Endothelial cell (in vitro differentiated cells): ENCODE measurements at regions not wholly inside any gene's neighbourhood (a gene's known extent, or its start where the extent isn't known, plus 50 kb on each side); places are given as distances from the start of the nearest gene placed in this dataset.

Experiments used
- DNase-seq: peaks from one replicate; pipeline ENCODE4 v3.0.0; 2021; ENCODE audit warnings: low spot score
- H3K27ac Mint-ChIP-seq: one replicate; pipeline ENCODE4 v1.8.0; 2021; ENCODE audit warnings: mixed read lengths, inconsistent platforms; ENCODE audit not compliant: unreplicated experiment
- H3K27me3 Mint-ChIP-seq: one replicate; pipeline ENCODE4 v1.8.0; 2021; ENCODE audit warnings: mild to moderate bottlenecking, moderate library complexity, mixed read lengths, inconsistent platforms; ENCODE audit not compliant: unreplicated experiment
- H3K36me3 Mint-ChIP-seq: one replicate; pipeline ENCODE4 v1.8.0; 2021; ENCODE audit warnings: mild to moderate bottlenecking, low read depth, mixed read lengths, inconsistent platforms; ENCODE audit not compliant: unreplicated experiment
- H3K4me1 Mint-ChIP-seq: one replicate; pipeline ENCODE4 v1.8.0; 2021; ENCODE audit warnings: mild to moderate bottlenecking, mixed read lengths, inconsistent platforms; ENCODE audit not compliant: unreplicated experiment
- H3K4me3 Mint-ChIP-seq: one replicate; pipeline ENCODE4 v1.8.0; 2021; ENCODE audit warnings: mild to moderate bottlenecking, mixed read lengths, inconsistent platforms; ENCODE audit not compliant: unreplicated experiment
- H3K9me3 Mint-ChIP-seq: one replicate; pipeline ENCODE4 v1.8.0; 2021; ENCODE audit warnings: mixed read lengths, inconsistent platforms; ENCODE audit not compliant: unreplicated experiment
- TF ChIP-seq, protein P1 (sequence below): fragments of 200-600 bp; sonication (generic); IDR thresholded peaks from one replicate; pipeline ENCODE4 v1.5.0; 2021; ENCODE audit warnings: antibody characterized with exemption; ENCODE audit not compliant: unreplicated experiment

DNA sequence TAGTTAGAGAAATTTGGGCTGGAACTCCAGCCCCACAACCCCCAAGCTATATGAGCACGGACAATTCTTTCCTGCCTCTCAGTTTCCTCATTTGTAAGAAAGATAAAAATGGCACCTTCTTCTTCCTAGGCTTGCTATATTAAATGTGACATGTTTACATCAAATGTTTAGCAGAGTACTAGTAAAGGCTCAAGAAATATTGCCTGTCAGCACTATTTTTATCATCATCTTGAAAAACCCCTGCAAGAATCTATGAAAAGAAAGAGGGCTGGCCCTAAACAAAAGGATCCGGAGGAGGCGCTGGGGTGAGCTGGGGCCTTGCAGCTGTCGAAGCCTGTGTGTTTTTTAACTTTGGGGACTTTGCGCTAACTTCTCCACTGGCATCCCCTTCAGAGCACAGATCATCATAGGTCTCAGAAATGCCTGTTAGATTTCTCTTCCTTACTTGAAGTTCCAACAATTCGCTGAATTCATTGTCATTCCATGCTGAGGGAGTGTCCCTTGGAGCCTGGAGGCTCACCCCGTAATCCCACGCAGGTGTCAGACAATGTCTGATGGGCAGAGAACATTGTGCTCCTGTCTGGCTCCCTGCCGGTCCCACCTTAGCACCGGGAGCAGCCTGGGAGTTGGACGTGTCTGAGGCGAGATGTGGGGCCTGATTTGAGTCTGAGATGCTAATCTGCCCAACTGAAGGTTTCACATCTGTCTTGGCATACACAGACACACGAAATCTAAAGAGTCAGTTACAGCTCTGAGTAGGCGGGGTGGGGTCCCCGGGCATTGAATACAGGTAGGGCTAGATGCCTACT is 206.8 kb downstream of the NUAK1 start:
- H3K27ac Mint-ChIP-seq, result no peak overlapping the region
- DNase-seq, result no peak
- no peaks in the 10 kb centered on the region for H3K27me3 Mint-ChIP-seq
- no peaks in the 10 kb centered on the region for H3K36me3 Mint-ChIP-seq
- H3K4me1 Mint-ChIP-seq, result peaks cover 18% of the 10 kb centered on the region
- H3K9me3 Mint-ChIP-seq, result no peaks in the 10 kb centered on the region
- TF ChIP-seq, protein P1, sequence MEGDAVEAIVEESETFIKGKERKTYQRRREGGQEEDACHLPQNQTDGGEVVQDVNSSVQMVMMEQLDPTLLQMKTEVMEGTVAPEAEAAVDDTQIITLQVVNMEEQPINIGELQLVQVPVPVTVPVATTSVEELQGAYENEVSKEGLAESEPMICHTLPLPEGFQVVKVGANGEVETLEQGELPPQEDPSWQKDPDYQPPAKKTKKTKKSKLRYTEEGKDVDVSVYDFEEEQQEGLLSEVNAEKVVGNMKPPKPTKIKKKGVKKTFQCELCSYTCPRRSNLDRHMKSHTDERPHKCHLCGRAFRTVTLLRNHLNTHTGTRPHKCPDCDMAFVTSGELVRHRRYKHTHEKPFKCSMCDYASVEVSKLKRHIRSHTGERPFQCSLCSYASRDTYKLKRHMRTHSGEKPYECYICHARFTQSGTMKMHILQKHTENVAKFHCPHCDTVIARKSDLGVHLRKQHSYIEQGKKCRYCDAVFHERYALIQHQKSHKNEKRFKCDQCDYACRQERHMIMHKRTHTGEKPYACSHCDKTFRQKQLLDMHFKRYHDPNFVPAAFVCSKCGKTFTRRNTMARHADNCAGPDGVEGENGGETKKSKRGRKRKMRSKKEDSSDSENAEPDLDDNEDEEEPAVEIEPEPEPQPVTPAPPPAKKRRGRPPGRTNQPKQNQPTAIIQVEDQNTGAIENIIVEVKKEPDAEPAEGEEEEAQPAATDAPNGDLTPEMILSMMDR, result no peak
- no peak overlapping the region for H3K4me3 Mint-ChIP-seq

DNA sequence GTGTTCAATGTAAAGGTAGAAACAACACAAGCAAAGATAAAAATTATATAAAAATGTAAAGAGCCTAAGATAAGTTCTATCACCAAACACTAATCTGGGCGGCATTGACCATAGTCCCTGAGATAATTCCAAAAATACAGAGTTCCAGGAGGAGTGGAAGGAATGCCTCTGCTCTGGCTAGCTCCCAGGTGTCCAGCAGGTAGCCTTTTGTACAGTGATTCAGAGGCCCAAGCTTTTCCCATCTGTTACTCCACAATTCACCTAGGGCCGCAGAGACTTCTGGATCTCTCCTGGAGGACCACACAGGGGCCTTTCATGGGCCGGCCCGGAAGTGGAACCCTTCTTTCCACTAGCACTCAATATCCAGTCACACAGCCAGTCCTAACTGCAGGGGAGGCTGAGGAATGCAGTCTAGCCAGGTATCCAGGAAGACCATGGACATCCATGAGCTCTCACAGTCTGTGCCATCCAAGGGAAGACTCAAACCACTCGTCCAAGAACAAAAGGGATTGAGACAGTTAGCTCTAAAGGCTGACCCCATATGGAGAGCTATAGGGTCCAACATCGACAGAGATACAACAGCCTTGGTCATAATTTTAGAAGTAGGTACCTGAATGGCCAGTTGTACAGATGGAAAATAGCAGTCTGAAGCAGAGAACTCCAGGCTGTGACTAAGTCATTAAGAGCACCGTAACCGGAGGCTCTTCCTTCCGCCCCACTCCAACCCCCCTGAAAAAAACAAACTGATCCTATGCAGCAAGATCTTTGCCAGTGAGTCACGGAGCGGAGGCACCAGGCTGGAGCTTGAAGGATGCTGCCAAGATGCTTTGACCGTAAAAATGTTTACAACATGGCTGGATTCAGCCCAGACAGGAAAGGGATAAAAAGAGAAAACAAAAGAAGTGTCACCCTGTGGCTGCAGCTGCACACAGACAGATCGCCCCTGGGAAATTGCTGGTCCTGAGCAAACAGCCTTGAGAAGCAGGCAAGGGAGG is 204.8 kb downstream of the NUAK1 start:
- H3K27ac Mint-ChIP-seq, result no peak overlapping the region
- H3K27me3 Mint-ChIP-seq, result no peaks in the 10 kb centered on the region

DNA sequence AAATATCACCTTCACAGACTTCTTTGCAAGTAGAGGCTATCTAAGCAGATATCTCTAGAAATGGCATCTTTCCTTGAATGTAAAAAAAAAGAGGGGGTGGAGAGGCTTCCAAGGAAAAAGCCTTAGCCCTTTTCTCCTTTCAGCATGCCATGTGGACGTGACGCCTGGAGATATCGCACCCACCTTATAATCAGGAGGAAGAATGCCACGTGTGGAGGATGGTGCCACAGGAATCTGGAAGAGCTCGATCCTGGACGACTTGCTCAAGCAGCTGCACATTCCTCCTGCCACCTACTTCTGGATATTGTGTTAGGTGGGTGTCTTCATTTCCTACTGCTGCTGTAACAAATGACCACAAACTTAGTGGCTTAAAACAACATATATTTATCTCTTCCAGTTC is 203.6 kb downstream of the NUAK1 start:
- no peak for DNase-seq
- no peak overlapping the region for H3K4me3 Mint-ChIP-seq

More for the DNA sequence above, 204.8 kb downstream of the NUAK1 start:
- TF ChIP-seq, protein P1, result no peak
- H3K9me3 Mint-ChIP-seq, result no peaks in the 10 kb centered on the region
- H3K4me3 Mint-ChIP-seq, result no peak overlapping the region
- no peak for DNase-seq
- no peaks in the 10 kb centered on the region for H3K36me3 Mint-ChIP-seq
- peaks cover 18% of the 10 kb centered on the region for H3K4me1 Mint-ChIP-seq

DNA sequence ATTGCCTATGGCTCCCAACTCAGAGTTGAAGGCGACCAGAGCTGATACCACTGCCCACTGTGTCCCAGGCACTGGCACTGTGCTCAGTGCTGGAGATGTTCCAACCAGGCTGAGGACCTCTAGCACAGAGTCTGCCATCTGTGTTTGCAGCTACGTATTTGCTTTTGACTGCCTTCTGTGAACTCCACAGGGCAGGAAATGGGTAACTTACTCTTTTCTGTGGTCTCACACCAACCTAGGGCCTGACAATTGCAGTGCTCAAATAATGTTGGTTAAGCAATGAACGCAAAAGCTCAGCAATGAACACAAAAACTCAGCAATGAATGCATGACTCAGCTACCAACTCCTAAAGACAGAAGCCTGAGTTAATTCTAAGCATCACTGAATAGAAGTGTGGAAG is 202.8 kb downstream of the NUAK1 start:
- Mint-ChIP-seq H3K9me3 (no peaks in the 10 kb centered on the region), H3K36me3 (no peaks in the 10 kb centered on the region), H3K4me1 (peaks cover 11% of the 10 kb centered on the region), H3K4me3 (no peak overlapping the region), H3K27ac (no peak overlapping the region), H3K27me3 (no peaks in the 10 kb centered on the region)
- DNase-seq, result no peak
- TF ChIP-seq, protein P1, result no peak

More for the DNA sequence above, 203.6 kb downstream of the NUAK1 start:
- TF ChIP-seq, protein P1, result no peak
- no peaks in the 10 kb centered on the region for H3K36me3 Mint-ChIP-seq
- peaks cover 18% of the 10 kb centered on the region for H3K4me1 Mint-ChIP-seq
- H3K27me3 Mint-ChIP-seq, result no peaks in the 10 kb centered on the region
- H3K27ac Mint-ChIP-seq, result no peak overlapping the region
- H3K9me3 Mint-ChIP-seq, result no peaks in the 10 kb centered on the region
